ENCODE measurements at regions not wholly inside any gene's neighbourhood (a gene's known extent, or its start where the extent isn't known, plus 50 kb on each side); places are given as distances from the start of the nearest gene placed in this dataset.

GRCh38 chr4:43742083-43742482, 706.5 kb downstream of the KCTD8 start:
- Histone ChIP-seq H3K36me3 (no peaks in the 10 kb centered on the region), H3K4me3 (no peak overlapping the region), H3K4me1 (no peaks in the 10 kb centered on the region), H3K27ac (no peak overlapping the region), H3K9me3 (no peaks in the 10 kb centered on the region), H3K27me3 (no peaks in the 10 kb centered on the region)
- DNase-seq = no peak
- TF ChIP-seq EP300 (IDR thresholded peaks at IDR 0.05) = no peak
- intact Hi-C loops (cut with DNase I) = no loop called here
- 59 to 72% methylated on average over 2 of the region's 2 CpGs for WGBS, 2 donors

DNA sequence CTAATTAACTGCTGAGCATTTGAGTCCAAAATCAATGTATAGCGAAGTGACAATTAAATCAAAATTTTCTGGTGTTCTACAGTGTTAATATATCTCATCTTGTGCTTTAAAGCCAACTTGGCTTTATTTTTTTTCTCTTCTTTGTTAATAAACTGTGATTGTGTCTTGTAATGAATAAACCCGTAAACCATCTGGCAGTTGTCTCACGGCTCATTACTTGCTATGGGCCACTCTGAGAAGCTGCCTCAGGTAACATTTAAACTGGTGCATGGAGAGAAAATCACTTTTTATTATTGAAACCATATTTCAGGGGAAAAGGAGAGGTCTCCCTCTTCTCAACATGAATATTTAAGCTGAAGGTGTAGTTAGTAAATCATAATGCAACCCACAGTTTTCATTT, 694.0 kb downstream of the KCTD8 start:
- no peak for DNase-seq
- TF ChIP-seq POLR2AphosphoS5 (IDR thresholded peaks at IDR 0.05) (no peak), EP300 (IDR thresholded peaks at IDR 0.05) (no peak)
- intact Hi-C loops (cut with DNase I) = no loop called here
- no peak overlapping the region for H3K27ac ChIP-seq
- no peaks in the 10 kb centered on the region for H3K9me3 ChIP-seq
- H3K27me3 ChIP-seq = no peaks in the 10 kb centered on the region
- 71 to 82% methylated on average over 3 of the region's 3 CpGs for whole genome bisulfite sequencing, 2 donors
- H3K36me3 ChIP-seq = no peaks in the 10 kb centered on the region
- no peaks in the 10 kb centered on the region for H3K4me1 ChIP-seq
- no peak overlapping the region for H3K4me3 ChIP-seq

- no peaks in the 10 kb centered on the region for H3K4me1 ChIP-seq
- H3K27me3 ChIP-seq = no peaks in the 10 kb centered on the region
- H3K4me3 ChIP-seq = no peak overlapping the region
- no peaks in the 10 kb centered on the region for H3K9me3 ChIP-seq
- H3K27ac ChIP-seq = no peak overlapping the region
- TF ChIP-seq EP300 (IDR thresholded peaks at IDR 0.05) (no peak), POLR2AphosphoS5 (IDR thresholded peaks at IDR 0.05) (no peak), POLR2A (IDR thresholded peaks at IDR 0.05) (no peak), CTCF (IDR thresholded peaks at IDR 0.05) (no peak)
- intact Hi-C loops (cut with DNase I) = no loop called here
- DNase-seq = no peak
- no peaks in the 10 kb centered on the region for H3K36me3 ChIP-seq
Observed at GRCh38 chr4:43757147-43757546, 691.5 kb downstream of the KCTD8 start.

- TF ChIP-seq POLR2A (IDR thresholded peaks at IDR 0.05) = no peak
- TF ChIP-seq CTCF (IDR thresholded peaks at IDR 0.05) = no peak
- no peak for TF ChIP-seq POLR2AphosphoS5 (IDR thresholded peaks at IDR 0.05)
- no peak for TF ChIP-seq EP300 (IDR thresholded peaks at IDR 0.05)
Observed at GRCh38 chr4:43758836-43759235, 689.8 kb downstream of the KCTD8 start.

DNA sequence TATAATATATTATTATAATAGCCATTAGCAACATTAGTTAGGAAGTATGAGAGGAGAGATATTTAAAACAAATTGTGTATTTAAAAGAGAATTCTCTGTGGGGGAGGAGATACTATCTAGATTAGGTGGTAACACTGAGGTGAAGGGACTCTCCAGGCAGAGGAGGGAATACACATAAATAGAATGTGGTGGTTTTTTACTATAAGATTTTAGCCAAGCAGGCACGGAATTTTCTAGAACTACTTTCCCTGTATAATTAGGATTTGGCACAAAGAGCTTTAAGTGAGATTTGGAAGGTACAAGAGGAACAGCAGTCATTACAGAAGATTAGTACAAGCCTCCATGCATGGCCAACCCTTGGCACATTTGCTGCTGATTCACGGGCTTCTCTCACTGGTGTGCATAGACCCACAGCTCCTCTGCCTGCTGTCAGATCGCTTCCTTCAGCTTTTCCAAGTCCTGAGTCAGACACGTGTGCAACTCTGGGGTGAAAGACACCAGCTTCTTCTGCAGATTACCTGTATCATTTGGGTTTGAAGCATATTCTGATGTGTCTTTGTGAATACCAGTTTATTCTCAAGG, 685.5 kb downstream of the KCTD8 start:
- Histone ChIP-seq H3K27ac (no peak overlapping the region), H3K36me3 (no peaks in the 10 kb centered on the region), H3K4me1 (no peaks in the 10 kb centered on the region), H3K4me3 (no peak overlapping the region), H3K9me3 (no peaks in the 10 kb centered on the region), H3K27me3 (no peaks in the 10 kb centered on the region)
- intact Hi-C loops (cut with DNase I) = no loop called here
- TF ChIP-seq POLR2A (IDR thresholded peaks at IDR 0.05) (no peak), EP300 (IDR thresholded peaks at IDR 0.05) (no peak), CTCF (IDR thresholded peaks at IDR 0.05) (no peak), POLR2AphosphoS5 (IDR thresholded peaks at IDR 0.05) (no peak)
- no peak for DNase-seq
- 57 to 61% methylated on average over 4 of the region's 4 CpGs for WGBS, 2 donors

More at GRCh38 chr4:43758836-43759235, 689.8 kb downstream of the KCTD8 start:
- Histone ChIP-seq H3K27ac (no peak overlapping the region), H3K4me1 (no peaks in the 10 kb centered on the region), H3K36me3 (no peaks in the 10 kb centered on the region), H3K4me3 (no peak overlapping the region), H3K27me3 (no peaks in the 10 kb centered on the region), H3K9me3 (no peaks in the 10 kb centered on the region)
- 90 to 99% methylated on average over 1 of the region's 1 CpG for WGBS, 2 donors
- DNase-seq = no peak
- intact Hi-C loops (cut with DNase I) = no loop called here

DNA sequence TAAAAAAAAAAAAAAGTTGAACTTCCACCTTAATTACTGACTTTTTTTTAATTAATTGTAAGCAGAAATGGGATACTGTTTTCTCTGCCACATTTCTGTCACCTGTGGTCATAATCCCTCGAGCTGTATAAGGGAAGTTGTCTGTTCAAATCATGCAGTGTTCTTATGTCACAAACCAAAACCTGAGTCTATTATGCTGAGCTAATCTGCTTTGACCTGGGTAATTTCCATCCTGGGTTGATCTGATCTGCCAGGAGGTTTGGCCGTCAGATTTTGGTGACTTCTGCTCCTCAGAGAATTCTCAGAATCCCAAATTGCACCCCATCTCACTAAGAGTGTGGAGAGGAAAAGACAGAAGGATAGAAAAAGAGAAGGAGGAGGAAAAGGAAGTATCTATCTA, 683.1 kb downstream of the KCTD8 start:
- no peaks in the 10 kb centered on the region for H3K27me3 ChIP-seq
- intact Hi-C loops (cut with DNase I) = no loop called here
- H3K36me3 ChIP-seq = no peaks in the 10 kb centered on the region
- 56 to 73% methylated on average over 2 of the region's 2 CpGs for WGBS, 2 donors
- H3K9me3 ChIP-seq = no peaks in the 10 kb centered on the region
- TF ChIP-seq POLR2A (IDR thresholded peaks at IDR 0.05) (no peak), EP300 (IDR thresholded peaks at IDR 0.05) (no peak), CTCF (IDR thresholded peaks at IDR 0.05) (no peak), POLR2AphosphoS5 (IDR thresholded peaks at IDR 0.05) (no peak)
- no peak for DNase-seq
- no peak overlapping the region for H3K27ac ChIP-seq
- H3K4me3 ChIP-seq = no peak overlapping the region
- no peaks in the 10 kb centered on the region for H3K4me1 ChIP-seq

Measured in sigmoid colon (tissue), 6 donors.